ENCODE measurements at regions not wholly inside any gene's neighbourhood (a gene's known extent, or its start where the extent isn't known, plus 50 kb on each side); places are given as distances from the start of the nearest gene placed in this dataset.

- no peak for DNase-seq (ENCODE audit: low read depth in 2 of 2)
Measured at GRCh38 chr6:16976385-16977183, 125.3 kb upstream of the STMND1 start.

GRCh38 chr6:16974704-16975359 lies 127.0 kb upstream of the STMND1 start:
- DNase-seq (ENCODE audit: low read depth in 2 of 2), result no peak

- DNase-seq (ENCODE audit: low read depth in 2 of 2), result no peak
Measured at GRCh38 chr6:16974387-16974673, 127.5 kb upstream of the STMND1 start.

GRCh38 chr6:16973545-16974386 lies 128.1 kb upstream of the STMND1 start:
- no peak for DNase-seq (ENCODE audit: low read depth in 2 of 2)

- no peak for DNase-seq (ENCODE audit: low read depth in 2 of 2)
Measured at GRCh38 chr6:16973051-16973450, 128.8 kb upstream of the STMND1 start.

- no peak for DNase-seq (ENCODE audit: low read depth in 2 of 2)
Measured at GRCh38 chr6:16972535-16972934, 129.3 kb upstream of the STMND1 start.

- no peak for DNase-seq (ENCODE audit: low read depth in 2 of 2)
Measured at GRCh38 chr6:16969699-16970655, 131.9 kb upstream of the STMND1 start.

- DNase-seq (ENCODE audit: low read depth in 2 of 2), result no peak
Measured at GRCh38 chr6:16968101-16968500, 133.7 kb upstream of the STMND1 start.

GRCh38 chr6:16967470-16967817 lies 134.4 kb upstream of the STMND1 start:
- DNase-seq (ENCODE audit: low read depth in 2 of 2), result no peak

- no peak for DNase-seq (ENCODE audit: low read depth in 2 of 2)
Measured at GRCh38 chr6:16966791-16967469, 134.9 kb upstream of the STMND1 start.

- no peak for DNase-seq (ENCODE audit: low read depth in 2 of 2)
Measured at GRCh38 chr6:16965689-16966088, 136.2 kb upstream of the STMND1 start.

GRCh38 chr6:16964553-16965499 lies 137.0 kb upstream of the STMND1 start:
- peak; percentile 9 to 26 for DNase-seq (ENCODE audit: low read depth in 2 of 2)

GRCh38 chr6:16961577-16961976 lies 140.3 kb upstream of the STMND1 start:
- DNase-seq (ENCODE audit: low read depth in 2 of 2), result no peak

GRCh38 chr6:16959789-16960188 lies 142.1 kb upstream of the STMND1 start:
- DNase-seq (ENCODE audit: low read depth in 2 of 2), result no peak

- DNase-seq (ENCODE audit: low read depth in 2 of 2), result no peak
Measured at GRCh38 chr6:16956361-16956760, 145.5 kb upstream of the STMND1 start.

GRCh38 chr6:16955899-16956298 lies 146.0 kb upstream of the STMND1 start:
- DNase-seq (ENCODE audit: low read depth in 2 of 2), result no peak

GRCh38 chr6:16953905-16954304 lies 147.9 kb upstream of the STMND1 start:
- DNase-seq (ENCODE audit: low read depth in 2 of 2), result no peak

- DNase-seq (ENCODE audit: low read depth in 2 of 2), result no peak
Measured at GRCh38 chr6:16953446-16953845, 148.4 kb upstream of the STMND1 start.

- DNase-seq (ENCODE audit: low read depth in 2 of 2), result no peak
Measured at GRCh38 chr6:16950825-16951495, 150.9 kb upstream of the STMND1 start.
